ENCODE measurements at regions not wholly inside any gene's neighbourhood (a gene's known extent, or its start where the extent isn't known, plus 50 kb on each side); places are given as distances from the start of the nearest gene placed in this dataset.

DNA sequence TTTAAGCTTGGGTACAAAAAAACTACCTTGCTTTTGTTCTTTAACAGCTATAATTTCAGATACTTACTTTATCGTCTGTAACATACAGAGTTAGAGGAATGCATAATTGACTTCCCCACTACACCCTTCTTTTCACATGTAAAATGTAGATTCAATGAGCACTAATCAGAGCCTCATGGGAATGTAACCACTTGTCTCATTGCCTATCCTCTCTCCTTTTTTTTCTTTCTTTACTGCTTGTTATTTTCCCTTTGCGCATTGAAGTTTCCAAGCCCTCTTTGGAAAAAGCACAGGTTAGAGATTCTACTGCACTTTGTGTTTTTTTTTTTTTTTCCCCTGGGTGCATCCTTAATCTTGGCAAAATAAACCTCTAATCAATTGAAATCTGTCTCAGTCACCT is 965.1 kb upstream of the PABPC4L start:
- Histone ChIP-seq H3K36me3 (ENCODE audit: control insufficient read depth in 2 of 2, extremely low read depth in 1 of 2, insufficient read depth in 2 of 2, low read length in 2 of 2) (no peaks in the 10 kb centered on the region), H4K20me1 (replicated peaks; ENCODE audit: control insufficient read depth, extremely low read depth, insufficient read depth, low read length) (no peaks in the 10 kb centered on the region), H2AFZ (ENCODE audit: low read depth, low read length) (no peak overlapping the region), H3K9ac (replicated peaks; ENCODE audit: extremely low read depth, insufficient read depth, low read length) (no peak overlapping the region), H3K79me2 (ENCODE audit: control insufficient read depth, insufficient read depth, low read length) (no peaks in the 10 kb centered on the region), H3K27me3 (ENCODE audit: control insufficient read depth in 2 of 2, insufficient read depth in 2 of 2, low read length in 2 of 2) (no peaks in the 10 kb centered on the region), H3K4me1 (ENCODE audit: control insufficient read depth, extremely low read depth, insufficient read depth, low read length) (no peaks in the 10 kb centered on the region), H3K27ac (ENCODE audit: insufficient read depth, low read depth, low read length) (no peak overlapping the region), H3K4me2 (ENCODE audit: insufficient read depth, low read length) (no peak overlapping the region), H3K9me3 (replicated peaks; ENCODE audit: control insufficient read depth, insufficient read depth, low read length) (no peaks in the 10 kb centered on the region), H3K9me1 (replicated peaks; ENCODE audit: control insufficient read depth, extremely low read depth, insufficient read depth, low read length) (no peaks in the 10 kb centered on the region), H3K4me3 (replicated peaks in 1 of 3; ENCODE audit: insufficient read depth in 1 of 3, low read depth in 1 of 3, low read length in 3 of 3) (no peak overlapping the region)
- TF ChIP-seq FOS (IDR thresholded peaks at IDR 0.05; ENCODE audit: borderline replicate concordance, insufficient read depth, low read length) = no peak
- TF ChIP-seq POLR2AphosphoS5 (IDR thresholded peaks at IDR 0.05; ENCODE audit: insufficient read depth, low read depth, low read length) = no peak
- TF ChIP-seq JUN (IDR thresholded peaks at IDR 0.05; ENCODE audit: borderline replicate concordance, insufficient read depth, insufficient read length, low read depth) = no peak
- TF ChIP-seq, protein P1, sequence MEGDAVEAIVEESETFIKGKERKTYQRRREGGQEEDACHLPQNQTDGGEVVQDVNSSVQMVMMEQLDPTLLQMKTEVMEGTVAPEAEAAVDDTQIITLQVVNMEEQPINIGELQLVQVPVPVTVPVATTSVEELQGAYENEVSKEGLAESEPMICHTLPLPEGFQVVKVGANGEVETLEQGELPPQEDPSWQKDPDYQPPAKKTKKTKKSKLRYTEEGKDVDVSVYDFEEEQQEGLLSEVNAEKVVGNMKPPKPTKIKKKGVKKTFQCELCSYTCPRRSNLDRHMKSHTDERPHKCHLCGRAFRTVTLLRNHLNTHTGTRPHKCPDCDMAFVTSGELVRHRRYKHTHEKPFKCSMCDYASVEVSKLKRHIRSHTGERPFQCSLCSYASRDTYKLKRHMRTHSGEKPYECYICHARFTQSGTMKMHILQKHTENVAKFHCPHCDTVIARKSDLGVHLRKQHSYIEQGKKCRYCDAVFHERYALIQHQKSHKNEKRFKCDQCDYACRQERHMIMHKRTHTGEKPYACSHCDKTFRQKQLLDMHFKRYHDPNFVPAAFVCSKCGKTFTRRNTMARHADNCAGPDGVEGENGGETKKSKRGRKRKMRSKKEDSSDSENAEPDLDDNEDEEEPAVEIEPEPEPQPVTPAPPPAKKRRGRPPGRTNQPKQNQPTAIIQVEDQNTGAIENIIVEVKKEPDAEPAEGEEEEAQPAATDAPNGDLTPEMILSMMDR (IDR thresholded peaks at IDR 0.05; ENCODE audit: extremely low read depth in 1 of 2, insufficient read depth in 1 of 2, low read depth in 1 of 2, low read length in 2 of 2) = no peak
- no peak for TF ChIP-seq EZH2 (IDR thresholded peaks at IDR 0.05; ENCODE audit: borderline replicate concordance, low read depth, low read length, severe bottlenecking)
- TF ChIP-seq POLR2A (IDR thresholded peaks at IDR 0.05; ENCODE audit: low read depth, low read length) = no peak
- TF ChIP-seq, protein P2, sequence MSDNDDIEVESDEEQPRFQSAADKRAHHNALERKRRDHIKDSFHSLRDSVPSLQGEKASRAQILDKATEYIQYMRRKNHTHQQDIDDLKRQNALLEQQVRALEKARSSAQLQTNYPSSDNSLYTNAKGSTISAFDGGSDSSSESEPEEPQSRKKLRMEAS (IDR thresholded peaks at IDR 0.05; ENCODE audit: insufficient read depth, insufficient read length) = no peak
- no peak for TF ChIP-seq GATA2 (IDR thresholded peaks at IDR 0.05; ENCODE audit: insufficient read depth, insufficient read length, low read depth, low read length)
- no peak for TF ChIP-seq MYC (IDR thresholded peaks at IDR 0.05; ENCODE audit: low read depth, low read length)
- BruUV-seq (replicated peaks) = no TSS peak
- ChIA-PET POLR2A (no interaction called here), CTCF (no interaction called here)
- DNase-seq (ENCODE audit: low read depth, low spot score) (no peak), FAIRE-seq (no peak)
- intact Hi-C loops (cut with micrococcal nuclease) (no loop called here), dilution Hi-C loops (cut with MboI; ENCODE audit: extremely low pct_ligation_motif_present, low sequenced_read_pairs) (no loop called here)
